ENCODE measurements at regions not wholly inside any gene's neighbourhood (a gene's known extent, or its start where the extent isn't known, plus 50 kb on each side); places are given as distances from the start of the nearest gene placed in this dataset.
"Not testable (repeated sequence)": the region's sequence is repeated elsewhere in the genome, so short reads cannot be mapped to it uniquely, and the experiment has no call there.

GRCh38 chrX:56029691-56030090 is 202.5 kb upstream of the KLF8 start:
- Mint-ChIP-seq H3K36me3 (no peaks in the 10 kb centered on the region), H3K4me1 (no peaks in the 10 kb centered on the region), H3K9me3 (no peaks in the 10 kb centered on the region), H3K4me3 (no peak overlapping the region), H3K27ac (no peak overlapping the region), H3K27me3 (peaks cover 0 to 5% of the 10 kb centered on the region in 2 donors)
- no peak for ATAC-seq (replicated peaks in 1 of 4)
- no peak for DNase-seq
- 100% methylated on average over 1 of the region's 8 CpGs for WGBS (ENCODE audit: insufficient coverage)
- H3K27ac ChIP-seq (ENCODE audit: low read length): no peak overlapping the region
- no peak overlapping the region for H3K4me3 ChIP-seq (ENCODE audit: control insufficient read depth in 1 of 2, extremely low read depth in 1 of 2, low read length in 1 of 2)
- CTCF ChIA-PET: no interaction called here
- POLR2A ChIA-PET: no interaction called here
- no peaks in the 10 kb centered on the region for H3K36me3 ChIP-seq (ENCODE audit: control insufficient read depth in 2 of 2, extremely low read depth in 1 of 2, insufficient read depth in 1 of 2, low read length in 1 of 2)
- H3K27me3 ChIP-seq (replicated peaks in 1 of 2; ENCODE audit: control insufficient read depth in 2 of 2, extremely low read depth in 1 of 2, insufficient read depth in 2 of 2, low read length in 1 of 2): no peaks in the 10 kb centered on the region
- H3K4me1 ChIP-seq (ENCODE audit: control insufficient read depth in 1 of 2, extremely low read depth in 1 of 2, insufficient read depth in 2 of 2, low read length in 2 of 2): no peaks in the 10 kb centered on the region
- H3K9me3 ChIP-seq: no peaks in the 10 kb centered on the region

DNA sequence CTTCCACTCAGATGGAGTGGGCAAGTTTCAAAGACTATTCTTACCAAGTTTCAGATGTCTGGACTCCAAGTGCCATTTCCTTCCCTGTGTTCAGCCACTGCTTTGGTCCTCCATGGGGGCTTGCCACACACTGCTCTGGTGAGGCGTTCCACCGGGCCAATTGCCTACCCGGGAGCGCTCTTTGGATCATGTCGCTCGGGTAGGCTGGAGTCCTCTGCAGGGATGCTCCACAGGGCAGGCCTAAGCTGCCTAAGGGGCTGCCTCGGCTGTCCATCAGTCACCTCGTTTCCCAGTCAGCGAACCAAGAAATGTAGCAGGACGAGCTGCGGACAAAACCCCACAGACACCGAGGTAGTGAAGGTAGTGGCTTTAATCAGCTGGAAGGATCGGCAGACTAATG is 200.7 kb upstream of the KLF8 start:
- peaks cover 0 to 6% (median 4%) of the 10 kb centered on the region in 3 donors for H3K9me3 Mint-ChIP-seq
- H3K27me3 ChIP-seq (replicated peaks in 1 of 2; ENCODE audit: control insufficient read depth in 2 of 2, extremely low read depth in 1 of 2, insufficient read depth in 2 of 2, low read length in 1 of 2): no peaks in the 10 kb centered on the region
- ATAC-seq (replicated peaks in 1 of 4): no peak
- no peak overlapping the region for H3K27ac ChIP-seq (ENCODE audit: low read length)
- CTCF ChIA-PET: no interaction called here
- H3K4me3 Mint-ChIP-seq: no peak overlapping the region
- POLR2A ChIA-PET: no interaction called here
- no peak overlapping the region for H3K4me3 ChIP-seq (ENCODE audit: control insufficient read depth in 1 of 2, extremely low read depth in 1 of 2, low read length in 1 of 2)
- H3K4me1 Mint-ChIP-seq: no peaks in the 10 kb centered on the region
- WGBS (ENCODE audit: insufficient coverage): 100% methylated on average over 7 of the region's 13 CpGs
- H3K36me3 Mint-ChIP-seq: no peaks in the 10 kb centered on the region
- no peak overlapping the region for H3K27ac Mint-ChIP-seq
- peaks cover 0 to 5% of the 10 kb centered on the region in 2 donors for H3K27me3 Mint-ChIP-seq
- DNase-seq: no peak
- H3K36me3 ChIP-seq (ENCODE audit: control insufficient read depth in 2 of 2, extremely low read depth in 1 of 2, insufficient read depth in 1 of 2, low read length in 1 of 2): no peaks in the 10 kb centered on the region
- no peaks in the 10 kb centered on the region for H3K4me1 ChIP-seq (ENCODE audit: control insufficient read depth in 1 of 2, extremely low read depth in 1 of 2, insufficient read depth in 2 of 2, low read length in 2 of 2)
- no peaks in the 10 kb centered on the region for H3K9me3 ChIP-seq

DNA sequence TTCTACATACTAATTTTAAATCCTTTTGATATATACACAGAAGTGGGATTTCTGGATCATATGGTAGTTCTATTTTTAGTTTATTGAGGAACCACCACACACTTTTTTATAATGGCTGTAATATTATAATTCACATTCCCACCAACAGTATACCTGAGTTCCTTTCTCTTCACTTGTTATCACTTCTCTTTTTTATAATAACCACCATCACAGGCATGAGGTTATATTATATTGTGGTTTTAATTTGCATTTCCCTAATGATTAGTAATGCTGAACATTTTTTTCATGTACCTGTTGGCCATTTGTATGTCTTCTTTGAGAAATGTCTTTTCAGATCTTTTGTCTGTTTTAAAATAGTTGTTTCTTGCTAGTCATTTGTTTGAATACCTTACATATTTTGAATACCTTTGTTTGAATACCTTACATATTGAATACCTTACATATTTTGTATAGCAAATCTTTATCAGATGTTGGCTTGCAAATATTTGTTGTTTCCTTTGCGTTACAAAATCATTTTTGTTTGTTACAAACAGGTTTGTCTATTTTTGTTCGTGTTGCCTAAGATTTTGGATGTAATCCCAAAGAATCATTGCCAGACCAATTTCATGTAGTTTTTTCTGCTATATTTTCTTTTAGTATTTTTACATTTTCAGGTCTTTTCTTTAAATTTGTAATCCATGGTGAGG is 198.5 kb upstream of the KLF8 start:
- no peaks in the 10 kb centered on the region for H3K4me1 ChIP-seq (ENCODE audit: control insufficient read depth in 1 of 2, extremely low read depth in 1 of 2, insufficient read depth in 2 of 2, low read length in 2 of 2)
- H3K36me3 Mint-ChIP-seq: peaks cover 2% of the 10 kb centered on the region

DNA sequence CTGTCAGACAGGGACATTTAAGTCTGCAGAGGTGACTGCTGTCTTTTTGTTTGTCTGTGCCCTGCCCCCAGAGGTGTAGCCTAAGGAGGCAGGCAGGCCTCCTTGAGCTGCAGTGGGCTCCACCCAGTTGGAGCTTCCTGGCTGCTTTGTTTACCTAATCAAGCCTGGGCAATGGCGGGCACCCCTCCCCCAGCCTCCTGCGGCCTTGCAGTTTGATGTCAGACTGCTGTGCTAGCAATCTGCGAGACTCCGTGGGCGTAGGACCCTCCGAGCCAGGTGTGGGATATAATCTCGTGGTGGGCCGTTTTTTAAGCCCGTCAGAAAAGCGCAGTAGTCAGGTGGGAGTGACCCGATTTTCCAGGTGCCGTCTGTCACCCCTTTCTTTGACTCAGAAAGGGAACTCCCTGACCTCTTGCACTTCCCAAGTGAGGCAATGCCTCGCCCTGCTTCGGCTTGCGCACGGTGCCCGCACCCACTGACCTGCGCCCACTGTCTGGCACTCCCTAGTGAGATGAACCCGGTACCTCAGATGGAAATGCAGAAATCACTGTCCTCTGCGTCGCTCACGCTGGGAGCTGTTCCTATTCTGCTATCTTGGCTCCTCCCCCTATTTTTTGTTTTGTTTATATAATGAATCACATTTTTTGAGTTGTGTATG is 179.4 kb upstream of the KLF8 start:
- H3K4me1 Mint-ChIP-seq; H3K27ac Mint-ChIP-seq; H3K27ac ChIP-seq (ENCODE audit: low read length); DNase-seq; H3K4me1 ChIP-seq (ENCODE audit: control insufficient read depth in 1 of 2, extremely low read depth in 1 of 2, insufficient read depth in 2 of 2, low read length in 2 of 2); H3K36me3 ChIP-seq (ENCODE audit: control insufficient read depth in 2 of 2, extremely low read depth in 1 of 2, insufficient read depth in 1 of 2, low read length in 1 of 2); POLR2A ChIA-PET; H3K4me3 ChIP-seq (ENCODE audit: control insufficient read depth in 1 of 2, extremely low read depth in 1 of 2, low read length in 1 of 2); H3K27me3 ChIP-seq (replicated peaks in 1 of 2; ENCODE audit: control insufficient read depth in 2 of 2, extremely low read depth in 1 of 2, insufficient read depth in 2 of 2, low read length in 1 of 2); ATAC-seq (replicated peaks in 1 of 4); H3K9me3 ChIP-seq; H3K4me3 Mint-ChIP-seq; CTCF ChIA-PET: not testable (repeated sequence)
- Mint-ChIP-seq H3K27me3 (peaks cover 0 to 21% of the 10 kb centered on the region in 2 donors), H3K36me3 (peaks cover 20% of the 10 kb centered on the region), H3K9me3 (peaks cover 7 to 23% (median 11%) of the 10 kb centered on the region in 3 donors)
- 91% methylated on average over 7 of the region's 22 CpGs for whole genome bisulfite sequencing (ENCODE audit: insufficient coverage)

More for the DNA sequence above, 198.5 kb upstream of the KLF8 start:
- H3K27ac Mint-ChIP-seq: no peak overlapping the region
- peaks cover 0 to 8% of the 10 kb centered on the region in 2 donors for H3K27me3 Mint-ChIP-seq
- no peak for DNase-seq
- Histone ChIP-seq H3K9me3 (no peaks in the 10 kb centered on the region), H3K27me3 (replicated peaks in 1 of 2; ENCODE audit: control insufficient read depth in 2 of 2, extremely low read depth in 1 of 2, insufficient read depth in 2 of 2, low read length in 1 of 2) (no peaks in the 10 kb centered on the region), H3K4me3 (ENCODE audit: control insufficient read depth in 1 of 2, extremely low read depth in 1 of 2, low read length in 1 of 2) (no peak overlapping the region), H3K27ac (ENCODE audit: low read length) (no peak overlapping the region), H3K36me3 (ENCODE audit: control insufficient read depth in 2 of 2, extremely low read depth in 1 of 2, insufficient read depth in 1 of 2, low read length in 1 of 2) (no peaks in the 10 kb centered on the region)
- CTCF ChIA-PET: no interaction called here
- no peak for ATAC-seq (replicated peaks in 1 of 4)
- H3K4me1 Mint-ChIP-seq: no peaks in the 10 kb centered on the region
- POLR2A ChIA-PET: no interaction called here
- no peak overlapping the region for H3K4me3 Mint-ChIP-seq
- WGBS (ENCODE audit: insufficient coverage): no CpG with 5 or more reads among the region's 2 CpGs
- peaks cover 0 to 9% (median 8%) of the 10 kb centered on the region in 3 donors for H3K9me3 Mint-ChIP-seq

DNA sequence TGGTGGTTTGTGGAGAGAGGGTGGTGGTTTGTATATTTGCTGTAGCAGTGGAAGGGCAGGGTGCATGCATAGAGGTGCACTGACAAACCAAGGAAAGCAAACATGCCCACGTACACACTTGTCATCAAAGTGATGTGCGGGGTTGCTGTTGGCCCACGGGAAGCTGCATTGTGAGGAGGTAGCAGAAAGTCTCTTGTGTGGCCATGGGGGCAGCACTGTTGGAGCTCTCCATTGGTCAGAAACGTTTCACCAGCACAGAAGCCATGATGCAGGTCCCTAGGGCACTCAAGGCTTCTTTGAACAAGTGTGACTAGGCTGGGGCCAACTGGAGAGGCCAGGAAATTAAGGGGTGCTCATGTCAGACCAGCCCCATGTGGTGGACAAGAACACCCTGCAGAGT is 174.8 kb upstream of the KLF8 start:
- ATAC-seq (replicated peaks in 1 of 4) (no peak), DNase-seq (no peak)
- Histone ChIP-seq H3K27me3 (replicated peaks in 1 of 2; ENCODE audit: control insufficient read depth in 2 of 2, extremely low read depth in 1 of 2, insufficient read depth in 2 of 2, low read length in 1 of 2) (no peaks in the 10 kb centered on the region), H3K27ac (ENCODE audit: low read length) (no peak overlapping the region), H3K4me1 (ENCODE audit: control insufficient read depth in 1 of 2, extremely low read depth in 1 of 2, insufficient read depth in 2 of 2, low read length in 2 of 2) (no peaks in the 10 kb centered on the region), H3K4me3 (ENCODE audit: control insufficient read depth in 1 of 2, extremely low read depth in 1 of 2, low read length in 1 of 2) (no peak overlapping the region), H3K9me3 (peaks cover 3% of the 10 kb centered on the region), H3K36me3 (ENCODE audit: control insufficient read depth in 2 of 2, extremely low read depth in 1 of 2, insufficient read depth in 1 of 2, low read length in 1 of 2) (no peaks in the 10 kb centered on the region)
- peaks cover 0 to 31% of the 10 kb centered on the region in 2 donors for H3K27me3 Mint-ChIP-seq
- POLR2A ChIA-PET: no interaction called here
- peaks cover 37% of the 10 kb centered on the region for H3K36me3 Mint-ChIP-seq
- H3K27ac Mint-ChIP-seq: no peak overlapping the region
- no peak overlapping the region for H3K4me3 Mint-ChIP-seq
- H3K4me1 Mint-ChIP-seq: no peaks in the 10 kb centered on the region
- H3K9me3 Mint-ChIP-seq: peaks cover 10 to 35% (median 25%) of the 10 kb centered on the region in 3 donors
- CTCF ChIA-PET: no interaction called here
- 57% methylated on average over 3 of the region's 4 CpGs for WGBS (ENCODE audit: insufficient coverage)

- Mint-ChIP-seq H3K27ac (peak overlapping the region in 1 of 2 donors; percentile 66), H3K4me1 (peaks cover 15 to 33% (median 20%) of the 10 kb centered on the region in 3 donors), H3K27me3 (peaks cover 0 to 15% of the 10 kb centered on the region in 2 donors), H3K9me3 (peaks cover 4 to 22% (median 14%) of the 10 kb centered on the region in 3 donors), H3K36me3 (peaks cover 21% of the 10 kb centered on the region), H3K4me3 (no peak overlapping the region)
- POLR2A ChIA-PET: interaction anchor here in 1 of 2 donors (0.5 kb wide), 1 partner anchor 167 kb away, joined by 4 read pairs; no protein-coding TSS in a partner anchor
- no peak overlapping the region for H3K4me3 ChIP-seq (ENCODE audit: control insufficient read depth in 1 of 2, extremely low read depth in 1 of 2, low read length in 1 of 2)
- no peaks in the 10 kb centered on the region for H3K36me3 ChIP-seq (ENCODE audit: control insufficient read depth in 2 of 2, extremely low read depth in 1 of 2, insufficient read depth in 1 of 2, low read length in 1 of 2)
- ATAC-seq (replicated peaks in 1 of 4) (no peak), DNase-seq (peak in 1 of 35 experiments; percentile 27)
- no peaks in the 10 kb centered on the region for H3K27me3 ChIP-seq (replicated peaks in 1 of 2; ENCODE audit: control insufficient read depth in 2 of 2, extremely low read depth in 1 of 2, insufficient read depth in 2 of 2, low read length in 1 of 2)
- H3K4me1 ChIP-seq (ENCODE audit: control insufficient read depth in 1 of 2, extremely low read depth in 1 of 2, insufficient read depth in 2 of 2, low read length in 2 of 2): peaks cover 0 to 24% of the 10 kb centered on the region in 2 experiments
- CTCF ChIA-PET: no interaction called here
- H3K9me3 ChIP-seq: no peaks in the 10 kb centered on the region
- 58% methylated on average over 2 of the region's 2 CpGs for WGBS (ENCODE audit: insufficient coverage)
- H3K27ac ChIP-seq (ENCODE audit: low read length): no peak overlapping the region
These were observed 166.1 kb upstream of the KLF8 start for GRCh38 chrX:56066016-56066415.

All from T-cell (primary cell).